Thyroid gland (tissue), 4 donors: ENCODE measurements at regions not wholly inside any gene's neighbourhood (a gene's known extent, or its start where the extent isn't known, plus 50 kb on each side); places are given as distances from the start of the nearest gene placed in this dataset.

Experiments used
- DNase-seq, 2 donors: peaks; one replicate each; pipeline ENCODE4 v3.0.0-alpha.2; 2019
- H3K27ac ChIP-seq, 3 donors: fragments of 200-600 bp; sonication (generic); 1 replicate in 2 of 3; 2 replicates in 1 of 3; pipeline ENCODE4 v1.5.1; 2016 to 2019; ENCODE audit warnings: mild to moderate bottlenecking in 1 of 3, moderate library complexity in 1 of 3
- H3K27me3 ChIP-seq: fragments of 200-600 bp; sonication (generic); one replicate; pipeline ENCODE4 v1.5.1; 2019
- H3K36me3 ChIP-seq, 2 donors: fragments of 200-600 bp; sonication (generic); one replicate each; pipeline ENCODE4 v1.5.1; 2016 to 2019
- H3K4me1 ChIP-seq, 2 donors: fragments of 200-600 bp; sonication (generic); one replicate each; pipeline ENCODE4 v1.5.1; 2017 to 2019
- H3K4me3 ChIP-seq, 3 donors: fragments of 200-600 bp; sonication (generic); replicated peaks in 1 of 3; 1 replicate in 2 of 3; 2 replicates in 1 of 3; pipeline ENCODE4 v1.5.1; 2016; ENCODE audit warnings: mild to moderate bottlenecking in 1 of 3
- H3K9me3 ChIP-seq: fragments of 200-600 bp; sonication (generic); one replicate; pipeline ENCODE4 v1.5.1; 2017
- CTCF ChIP-seq, 6 experiments: fragments of 200-600 bp in 3 of 6; fragments of 450-650 bp in 3 of 6; sonication (generic) in 3 of 6; IDR thresholded peaks; one replicate each; pipeline ENCODE4 v1.5.1; 2016 to 2019; ENCODE audit warnings: antibody characterized with exemption in 6 of 6, mild to moderate bottlenecking in 2 of 6, inconsistent platforms in 1 of 6, moderate library complexity in 1 of 6
- POLR2A ChIP-seq, 2 donors: fragments of 450-650 bp; IDR thresholded peaks; one replicate each; pipeline ENCODE4 v1.6.1; 2017; ENCODE audit warnings: antibody characterized with exemption in 2 of 2, mild to moderate bottlenecking in 2 of 2, moderate library complexity in 1 of 2
- WGBS, 2 donors: methylation state at CpG; one replicate each; pipeline ENCODE4 v1.1.5; 2017; 5-methylcytosine and 5-hydroxymethylcytosine counted together
- intact Hi-C: fragments of 100-400 bp; cut with DNase I; formaldehyde crosslinking; loops from one replicate; pipeline ENCODE4 v1.15.1; 2023

GRCh38 chr12:86521870-86522269, 265.7 kb upstream of the MGAT4C start:
- Histone ChIP-seq H3K27ac (no peak overlapping the region), H3K36me3 (no peaks in the 10 kb centered on the region), H3K4me1 (no peaks in the 10 kb centered on the region), H3K4me3 (no peak overlapping the region), H3K27me3 (no peaks in the 10 kb centered on the region), H3K9me3 (no peaks in the 10 kb centered on the region)
- TF ChIP-seq CTCF (IDR thresholded peaks at IDR 0.05) (no peak), POLR2A (IDR thresholded peaks at IDR 0.05) (no peak)
- DNase-seq, result no peak
- intact Hi-C loops, result no loop called here
- 85 to 89% methylated on average over 1 of the region's 1 CpG for WGBS, 2 donors

GRCh38 chr12:86513226-86513625, 257.0 kb upstream of the MGAT4C start:
- 77 to 81% methylated on average over 2 of the region's 2 CpGs for WGBS, 2 donors
- TF ChIP-seq CTCF (IDR thresholded peaks at IDR 0.05), result no peak
- TF ChIP-seq POLR2A (IDR thresholded peaks at IDR 0.05), result no peak
- Histone ChIP-seq H3K4me1 (peaks cover 0 to 4% of the 10 kb centered on the region in 2 donors), H3K27me3 (no peaks in the 10 kb centered on the region), H3K36me3 (no peaks in the 10 kb centered on the region), H3K9me3 (no peaks in the 10 kb centered on the region), H3K4me3 (no peak overlapping the region), H3K27ac (no peak overlapping the region)
- DNase-seq, result no peak
- intact Hi-C loops, result no loop called here

GRCh38 chr12:86496595-86496994, 240.4 kb upstream of the MGAT4C start:
- DNase-seq, result no peak
- no peak for TF ChIP-seq CTCF (IDR thresholded peaks at IDR 0.05)
- no peak for TF ChIP-seq POLR2A (IDR thresholded peaks at IDR 0.05)
- intact Hi-C loops, result no loop called here
- H3K27me3 ChIP-seq, result no peaks in the 10 kb centered on the region
- no peaks in the 10 kb centered on the region for H3K36me3 ChIP-seq
- H3K4me3 ChIP-seq, result no peak overlapping the region
- H3K9me3 ChIP-seq, result no peaks in the 10 kb centered on the region
- H3K27ac ChIP-seq, result no peak overlapping the region
- no peaks in the 10 kb centered on the region for H3K4me1 ChIP-seq
- 54 to 67% methylated on average over 1 of the region's 1 CpG for WGBS, 2 donors

- Histone ChIP-seq H3K9me3 (no peaks in the 10 kb centered on the region), H3K27ac (no peak overlapping the region), H3K36me3 (no peaks in the 10 kb centered on the region), H3K27me3 (no peaks in the 10 kb centered on the region), H3K4me1 (no peaks in the 10 kb centered on the region), H3K4me3 (no peak overlapping the region)
- WGBS, 2 donors, result 90 to 91% methylated on average over 3 to 4 of the region's 4 CpGs
- no peak for DNase-seq
- intact Hi-C loops, result no loop called here
- TF ChIP-seq CTCF (IDR thresholded peaks at IDR 0.05) (no peak), POLR2A (IDR thresholded peaks at IDR 0.05) (no peak)
These were observed 228.3 kb upstream of the MGAT4C start for GRCh38 chr12:86484473-86484872.

- no peak overlapping the region for H3K27ac ChIP-seq
- 89% methylated on average over 2 of the region's 2 CpGs for WGBS, 2 donors
- no peak for DNase-seq
These were observed 217.0 kb upstream of the MGAT4C start for GRCh38 chr12:86473231-86473630.

More at GRCh38 chr12:86473231-86473630, 217.0 kb upstream of the MGAT4C start:
- no peaks in the 10 kb centered on the region for H3K4me1 ChIP-seq
- TF ChIP-seq POLR2A (IDR thresholded peaks at IDR 0.05) (no peak), CTCF (IDR thresholded peaks at IDR 0.05) (no peak)
- intact Hi-C loops, result no loop called here
- H3K36me3 ChIP-seq, result no peaks in the 10 kb centered on the region
- H3K9me3 ChIP-seq, result no peaks in the 10 kb centered on the region
- no peak overlapping the region for H3K4me3 ChIP-seq
- H3K27me3 ChIP-seq, result no peaks in the 10 kb centered on the region
